Ammon's horn (tissue), 1 donor: ENCODE measurements at regions not wholly inside any gene's neighbourhood (a gene's known extent, or its start where the extent isn't known, plus 50 kb on each side); places are given as distances from the start of the nearest gene placed in this dataset.
"Not testable (repeated sequence)": the region's sequence is repeated elsewhere in the genome, so short reads cannot be mapped to it uniquely, and the experiment has no call there.

Experiments used
- DNase-seq: peaks from one replicate; pipeline ENCODE4 v3.0.0-alpha.2; 2016; ENCODE audit warnings: low spot score

DNA sequence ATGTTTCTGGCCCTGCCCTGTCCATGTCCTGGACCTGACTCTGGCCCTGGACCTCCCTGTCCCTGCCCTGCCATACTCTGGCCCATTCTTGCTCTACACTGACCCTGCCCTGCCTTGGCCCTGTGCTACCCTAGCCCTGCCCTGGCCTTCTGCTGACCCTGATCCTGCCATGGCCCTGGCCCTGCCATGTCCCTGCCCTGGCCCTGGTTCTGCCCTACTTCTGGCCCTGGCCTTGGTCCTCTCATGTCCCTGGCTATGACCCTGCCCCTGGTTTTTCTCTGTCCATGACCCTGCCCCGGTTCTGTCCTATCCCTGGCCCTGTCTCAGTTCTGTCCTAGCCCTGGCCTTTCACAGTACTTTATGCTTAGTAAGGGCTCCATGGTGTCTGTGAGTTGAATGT, 234.5 kb downstream of the GOLGA6L6 start:
- not testable (repeated sequence) for DNase-seq

DNA sequence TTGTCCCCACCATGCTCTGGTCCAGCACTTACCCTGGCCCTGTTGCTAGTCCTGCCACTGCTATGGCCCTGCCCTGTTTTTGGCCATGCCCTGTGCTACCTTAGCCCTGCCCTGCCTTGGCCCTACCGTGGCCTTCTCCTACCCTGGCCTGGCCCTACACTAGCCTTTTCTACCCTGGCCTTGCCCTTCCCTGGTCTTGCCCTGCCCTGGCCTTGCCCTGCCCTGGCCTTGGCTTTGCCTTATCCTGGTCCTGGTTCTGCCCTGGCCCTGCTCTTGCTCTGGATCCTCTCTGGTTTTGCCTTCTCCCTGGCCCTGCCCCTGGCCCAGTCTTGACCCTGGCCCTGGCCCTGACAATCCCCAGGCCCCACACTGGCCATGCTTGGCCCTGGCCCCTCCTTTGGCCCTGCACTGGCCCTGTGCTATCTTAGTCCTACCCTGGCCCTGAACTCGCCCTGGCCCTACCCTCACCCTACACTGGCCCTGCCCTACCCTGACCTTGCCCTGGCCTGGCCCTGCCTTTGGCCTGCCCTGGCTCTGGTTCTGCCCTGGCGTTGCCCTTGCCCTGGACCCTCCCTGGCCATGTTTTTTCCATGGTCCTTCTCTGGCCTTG, 235.0 kb downstream of the GOLGA6L6 start:
- DNase-seq, result not testable (repeated sequence)

DNA sequence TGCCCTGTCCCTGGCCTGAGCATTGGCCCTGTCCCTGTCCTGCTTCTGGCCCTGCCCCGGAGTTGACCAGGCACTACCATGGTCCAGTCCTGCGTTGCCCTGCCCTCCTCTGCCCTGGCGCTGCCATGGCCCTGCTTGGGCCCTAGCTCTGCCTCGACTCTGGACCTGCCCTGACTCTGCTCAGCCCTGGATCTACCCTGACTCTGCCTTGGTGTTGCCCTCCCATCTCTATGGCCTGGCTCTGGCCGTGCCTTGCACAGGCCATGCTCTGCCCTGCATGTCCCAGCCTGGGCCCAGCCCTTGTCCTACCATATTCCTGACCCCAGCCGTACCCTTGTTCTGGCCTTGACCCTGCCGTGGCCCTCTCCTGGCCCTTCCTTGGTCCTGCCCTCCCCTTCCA, 235.7 kb downstream of the GOLGA6L6 start:
- DNase-seq, result not testable (repeated sequence)

DNA sequence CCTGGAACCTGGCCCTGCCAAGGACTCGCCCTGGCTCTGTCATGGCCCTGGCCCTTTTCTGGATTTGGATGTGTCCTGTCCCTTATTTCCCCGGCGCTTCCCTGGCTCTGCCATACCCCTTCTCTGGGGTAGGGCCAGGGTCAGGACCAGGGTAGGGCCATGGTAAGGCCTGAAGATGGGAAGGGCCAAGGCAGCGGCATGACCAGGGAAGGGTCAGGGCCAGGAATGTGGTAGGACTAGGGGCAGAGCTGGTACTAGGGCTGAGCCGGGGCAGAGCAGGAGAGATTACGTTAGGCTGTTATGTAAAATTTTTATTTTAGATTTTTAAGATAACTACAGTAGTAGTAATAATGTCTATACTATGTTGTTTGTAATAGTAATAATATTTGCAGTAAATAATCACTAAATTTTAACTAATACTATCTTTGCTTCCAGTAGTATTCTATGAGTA, 236.6 kb downstream of the GOLGA6L6 start:
- not testable (repeated sequence) for DNase-seq

DNA sequence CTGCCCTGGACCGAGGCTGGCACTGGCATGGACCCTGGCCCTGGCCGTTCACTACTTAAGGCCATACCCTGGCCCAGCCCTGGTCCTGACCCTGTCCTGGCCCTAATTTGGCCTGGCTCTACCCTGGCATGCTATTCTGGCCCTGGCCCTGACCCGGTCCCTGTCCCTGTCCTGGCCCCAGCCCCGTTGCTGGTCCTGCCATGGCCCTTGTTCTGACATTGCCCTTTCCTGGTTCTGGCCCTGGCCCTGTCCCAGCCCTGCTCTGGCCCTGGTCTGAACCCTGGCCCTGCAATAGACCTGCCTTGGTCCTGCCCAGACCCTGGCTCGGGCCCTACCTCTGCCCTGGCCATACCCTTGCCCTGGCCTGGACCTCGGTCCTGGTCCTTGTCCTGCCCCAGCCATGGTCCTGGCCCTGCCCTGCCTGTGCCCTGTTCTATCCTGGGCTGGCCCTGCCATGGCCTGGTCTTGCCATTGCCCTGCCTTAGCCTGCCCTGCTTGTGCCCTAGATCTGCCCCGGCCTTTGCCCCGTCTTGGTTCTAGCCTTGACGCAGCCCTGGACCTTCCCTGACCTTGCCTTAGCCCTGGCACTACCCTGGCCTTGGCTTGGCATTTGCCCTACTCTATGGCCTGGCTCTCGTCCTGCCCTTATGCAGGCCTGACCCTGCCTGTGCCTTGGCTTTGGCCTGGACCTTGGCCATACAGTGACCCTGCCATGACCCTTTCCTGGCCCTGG, 237.2 kb downstream of the GOLGA6L6 start:
- not testable (repeated sequence) for DNase-seq

DNA sequence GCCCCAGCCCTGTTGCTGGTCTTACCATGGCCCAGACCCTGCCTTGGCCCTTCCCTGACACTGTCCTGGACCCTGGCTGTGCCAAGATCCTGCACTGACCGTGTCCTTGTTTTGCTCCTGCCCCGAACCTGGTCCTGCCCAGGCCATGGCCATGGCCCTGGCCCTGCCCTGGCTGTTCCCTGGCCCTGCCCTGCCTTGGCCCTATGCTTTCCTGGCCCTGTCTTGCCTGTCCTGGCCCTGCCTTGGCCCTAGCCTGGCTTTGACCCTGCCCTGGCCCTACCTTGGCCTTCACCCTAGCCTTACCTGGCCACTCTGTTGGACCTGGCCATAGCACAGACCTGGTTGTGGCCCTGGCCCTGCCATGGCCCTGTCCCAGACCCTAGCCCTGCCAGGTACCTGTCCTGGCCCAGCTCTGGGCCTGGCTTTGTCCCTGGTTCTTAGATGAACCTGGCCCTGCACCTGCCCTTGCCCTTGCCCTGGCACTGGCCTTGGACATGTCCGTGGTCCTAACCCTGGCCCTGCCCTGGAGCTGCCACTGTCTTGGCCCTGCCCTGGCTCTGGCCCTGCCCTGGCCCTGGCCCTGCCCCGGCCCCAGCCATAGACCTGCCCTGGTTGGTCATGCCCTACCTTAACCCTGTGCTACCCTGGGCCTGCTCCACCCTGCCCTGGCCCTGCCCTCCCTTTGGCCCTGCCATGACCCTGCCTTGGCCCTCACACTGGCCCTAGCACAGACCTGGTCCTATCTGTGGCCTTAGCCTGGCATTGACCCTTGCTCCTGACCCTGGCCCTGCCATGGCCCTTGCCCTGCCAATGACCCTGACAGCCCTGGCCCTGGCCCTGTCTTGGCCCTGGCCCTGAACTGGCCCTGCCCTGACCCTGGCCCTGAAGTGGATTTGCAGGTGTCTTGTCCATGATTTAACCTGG, 238.1 kb downstream of the GOLGA6L6 start:
- DNase-seq, result not testable (repeated sequence)

DNA sequence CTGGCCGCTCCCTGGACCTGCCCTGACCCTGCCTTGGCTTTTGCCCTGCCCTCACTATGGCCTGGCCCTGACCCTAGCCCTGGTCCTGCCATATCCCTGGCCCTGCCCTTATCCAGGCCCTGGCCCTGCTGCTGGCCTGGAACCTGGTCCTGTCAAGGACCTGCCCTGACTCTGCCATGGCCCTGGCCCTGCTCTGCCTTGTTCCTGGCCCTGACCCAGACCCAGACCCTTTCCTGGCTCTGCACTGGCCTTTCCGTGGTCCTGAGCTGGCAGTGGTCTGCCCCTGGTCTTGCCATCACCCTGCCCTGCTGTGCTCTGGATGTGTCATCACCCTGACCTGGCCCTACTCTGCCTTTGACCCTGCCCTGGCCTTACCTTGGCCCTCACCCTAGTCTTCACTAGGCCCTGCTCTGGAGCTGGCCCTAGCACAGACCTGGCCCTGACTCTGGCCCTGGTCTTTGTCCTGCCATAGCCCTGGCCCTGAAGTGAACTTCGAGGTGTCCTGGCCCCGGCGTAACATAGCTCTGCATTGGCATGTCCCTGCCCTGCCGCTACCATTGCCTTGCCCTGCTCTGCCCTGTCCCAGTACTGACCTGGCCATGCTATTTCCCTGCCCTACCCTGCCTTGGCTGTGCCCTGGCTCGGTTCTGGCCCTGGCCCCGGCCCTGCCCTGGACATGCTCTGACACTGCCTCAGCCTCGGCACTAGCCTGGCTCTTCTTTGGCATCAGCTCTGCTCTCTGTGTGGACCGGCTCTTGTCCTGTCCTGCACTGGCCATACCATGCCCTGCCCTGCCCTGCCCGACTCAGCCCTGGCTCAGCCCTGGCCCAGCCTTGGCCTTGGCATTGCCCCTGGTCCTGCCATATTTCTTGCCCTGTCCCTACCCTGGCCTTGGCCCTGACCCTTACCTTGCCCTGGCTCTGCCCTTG, 239.2 kb downstream of the GOLGA6L6 start:
- DNase-seq, result not testable (repeated sequence)

DNA sequence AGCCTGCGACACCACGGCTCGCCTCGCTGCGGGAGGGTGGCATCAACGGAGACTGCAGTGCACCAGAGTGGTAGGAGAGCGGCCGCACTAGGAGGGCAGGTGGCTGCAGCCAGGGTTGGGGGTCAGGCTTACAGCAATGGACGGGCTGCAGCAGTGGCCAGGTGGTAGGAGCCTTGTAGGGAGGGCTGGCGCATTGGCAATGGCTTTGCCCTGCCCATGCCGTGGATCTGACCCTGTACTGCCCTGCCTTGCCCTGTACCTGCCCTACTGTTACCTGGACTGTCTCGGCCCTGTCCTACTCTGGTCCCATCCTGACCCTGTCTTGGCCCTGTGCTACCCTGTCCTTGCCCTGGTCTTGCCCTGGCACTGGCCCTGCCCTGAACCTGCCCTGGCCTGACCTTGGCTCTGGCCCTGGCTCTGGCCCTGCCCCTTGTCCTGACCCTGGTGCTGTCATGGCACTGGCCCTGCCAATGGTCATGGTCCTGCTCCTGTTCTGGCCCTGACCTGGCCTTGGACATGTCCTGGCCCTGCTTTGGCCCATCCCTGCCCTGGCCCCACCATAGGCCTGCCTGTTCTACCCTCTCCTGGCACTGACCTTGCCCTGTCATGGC, 240.0 kb downstream of the GOLGA6L6 start:
- not testable (repeated sequence) for DNase-seq

DNA sequence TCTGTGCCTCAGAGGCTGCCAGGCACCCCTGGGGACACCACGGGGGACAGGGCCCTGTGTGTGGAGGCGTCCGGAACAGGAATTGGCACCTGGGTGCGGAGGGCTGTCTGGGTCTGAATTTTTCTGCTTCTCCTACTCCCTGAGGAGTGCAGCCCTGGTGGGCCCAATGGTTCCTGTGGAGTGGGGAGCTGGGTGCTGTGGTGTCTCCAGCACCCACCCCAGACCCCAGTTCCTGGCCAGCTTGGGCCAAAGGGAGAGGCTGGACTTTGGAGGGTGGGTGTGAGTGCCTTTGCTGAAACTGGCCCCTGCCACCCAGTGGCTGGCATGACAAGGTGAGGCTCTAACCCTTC, 240.6 kb downstream of the GOLGA6L6 start:
- DNase-seq, result not testable (repeated sequence)

DNA sequence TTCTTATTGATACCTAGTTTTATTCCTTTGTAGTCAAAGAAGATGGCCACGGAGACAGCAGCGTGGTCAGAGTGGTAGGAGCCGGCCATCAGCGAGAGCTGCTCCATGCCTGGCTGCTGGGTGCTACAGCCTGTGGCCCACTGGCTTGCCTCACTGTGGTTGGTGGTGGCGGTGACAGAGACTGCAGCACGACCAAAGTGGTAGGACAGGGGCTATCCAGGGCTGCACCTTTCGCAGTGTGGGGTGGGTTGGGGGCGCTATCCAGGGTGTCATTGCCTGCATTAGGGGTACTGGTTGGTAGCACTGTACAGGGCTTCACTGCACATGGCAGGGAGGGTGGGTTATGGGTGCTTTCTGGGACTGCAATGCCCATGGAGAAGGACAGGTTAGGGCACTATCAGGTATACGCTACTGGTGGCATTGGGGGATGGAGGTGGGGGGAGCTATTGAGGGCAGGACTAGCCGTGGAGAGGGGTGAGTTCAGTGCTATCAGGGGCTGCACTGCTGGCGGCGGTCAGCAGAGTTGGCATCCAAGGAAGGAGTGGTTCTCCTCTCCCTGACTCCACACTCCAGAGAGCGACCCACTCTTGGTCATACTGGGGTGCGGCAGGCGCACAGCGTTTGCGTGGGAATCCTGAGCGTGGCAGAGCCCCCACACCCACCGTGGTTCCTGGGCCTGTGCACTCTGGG, 241.1 kb downstream of the GOLGA6L6 start:
- not testable (repeated sequence) for DNase-seq

DNA sequence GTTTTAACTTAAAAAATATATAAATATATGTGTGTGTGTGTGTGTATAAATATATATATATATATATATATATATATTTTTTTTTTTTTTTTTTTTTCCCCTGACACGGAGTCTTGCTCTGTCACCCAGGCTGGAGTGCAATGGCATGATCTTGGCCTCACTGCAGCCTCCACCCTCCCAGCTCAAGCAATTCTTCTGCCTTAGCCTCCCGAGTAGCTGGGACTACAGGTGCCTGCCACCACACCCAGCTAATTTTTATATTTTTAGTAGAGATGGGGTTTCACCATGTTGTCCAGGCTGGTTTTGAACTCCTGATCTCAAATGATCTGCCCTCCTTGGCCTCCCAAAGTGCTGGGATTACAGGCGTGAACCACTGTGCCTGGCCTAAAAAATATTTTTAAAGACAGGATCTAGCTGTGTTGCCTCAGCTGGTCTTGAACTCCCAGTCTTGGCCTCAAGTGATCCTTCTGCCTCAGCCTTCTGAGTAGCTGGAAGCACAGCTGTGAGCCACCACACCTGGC, 243.9 kb downstream of the GOLGA6L6 start:
- DNase-seq, result not testable (repeated sequence)

DNA sequence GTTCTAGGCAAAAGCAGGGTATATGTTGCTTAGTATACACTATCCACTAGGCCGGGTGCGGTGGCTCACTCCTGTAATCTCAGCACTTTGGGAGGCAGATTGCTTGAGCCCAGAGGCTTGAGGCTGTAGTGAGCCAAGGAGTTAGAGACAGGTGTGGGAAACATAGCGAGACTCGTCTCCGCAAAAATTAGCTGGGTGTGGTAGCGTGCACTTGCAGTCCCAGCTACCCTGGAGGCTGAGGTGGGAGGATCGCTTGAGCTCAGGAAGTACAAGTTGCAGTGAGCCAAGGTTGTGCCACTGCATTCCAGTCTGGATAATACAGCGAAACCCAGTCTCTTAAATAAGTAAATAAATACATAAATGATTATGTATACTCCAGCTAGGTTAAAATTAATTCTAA, 245.3 kb downstream of the GOLGA6L6 start:
- DNase-seq, result not testable (repeated sequence)

DNA sequence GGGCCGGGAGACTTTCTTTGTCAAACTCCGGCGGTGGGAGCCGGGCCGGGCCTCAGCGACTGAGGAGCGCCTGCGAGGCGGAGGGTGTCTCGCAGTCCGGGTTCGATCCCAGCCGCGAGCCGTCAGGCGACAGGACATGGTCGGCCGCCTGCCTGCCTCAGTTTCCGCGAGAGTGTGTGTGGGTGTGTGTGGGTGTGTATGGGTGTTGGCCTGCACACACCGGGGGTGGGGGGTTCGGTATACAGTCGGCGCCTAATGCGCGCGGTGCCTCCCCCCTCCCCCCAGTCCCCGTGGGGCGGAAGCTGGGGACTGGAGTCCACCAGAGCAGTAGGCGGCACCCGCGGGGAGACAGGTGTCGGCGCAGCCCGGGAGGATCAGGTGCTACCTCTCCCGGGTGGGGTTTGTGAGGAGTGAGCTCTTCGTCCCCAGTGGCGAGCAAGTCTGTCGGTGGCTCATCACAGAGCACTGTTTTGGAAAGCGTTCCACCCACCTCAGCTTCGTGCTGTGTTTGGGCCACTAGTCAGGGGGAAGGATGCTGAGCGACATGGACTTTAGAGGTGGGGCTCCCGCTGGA, 246.3 kb downstream of the GOLGA6L6 start:
- DNase-seq, result no peak

DNA sequence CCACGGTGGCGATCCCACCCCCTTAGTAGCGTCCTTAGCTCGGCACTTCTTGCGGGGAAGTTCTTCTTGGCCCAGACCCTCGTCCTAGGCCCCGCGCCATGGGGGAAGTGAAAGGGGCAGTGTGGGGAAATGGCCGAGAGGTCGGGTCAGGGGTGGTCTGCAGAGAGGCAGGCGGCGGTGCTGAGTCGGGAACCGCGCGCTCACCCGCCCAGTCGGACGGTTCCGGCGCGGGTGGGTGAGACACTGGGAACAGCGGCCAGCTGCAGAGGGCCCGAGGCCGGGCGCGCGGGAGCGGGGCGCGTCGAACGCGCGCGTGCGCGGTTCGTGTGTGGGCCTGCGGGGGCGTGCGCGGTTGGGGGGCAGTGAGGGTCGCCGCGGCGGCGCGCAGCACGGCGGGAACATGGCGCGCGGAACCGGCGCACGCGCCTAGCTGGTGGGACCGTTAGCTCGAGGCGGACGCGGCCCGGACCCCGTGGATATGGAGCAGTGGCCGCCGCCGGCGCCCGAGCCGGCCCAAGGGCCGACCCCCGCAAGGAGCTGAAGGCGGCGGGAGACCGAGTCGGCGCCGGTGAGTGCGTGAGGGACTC, 246.9 kb downstream of the GOLGA6L6 start:
- DNase-seq, result no peak

DNA sequence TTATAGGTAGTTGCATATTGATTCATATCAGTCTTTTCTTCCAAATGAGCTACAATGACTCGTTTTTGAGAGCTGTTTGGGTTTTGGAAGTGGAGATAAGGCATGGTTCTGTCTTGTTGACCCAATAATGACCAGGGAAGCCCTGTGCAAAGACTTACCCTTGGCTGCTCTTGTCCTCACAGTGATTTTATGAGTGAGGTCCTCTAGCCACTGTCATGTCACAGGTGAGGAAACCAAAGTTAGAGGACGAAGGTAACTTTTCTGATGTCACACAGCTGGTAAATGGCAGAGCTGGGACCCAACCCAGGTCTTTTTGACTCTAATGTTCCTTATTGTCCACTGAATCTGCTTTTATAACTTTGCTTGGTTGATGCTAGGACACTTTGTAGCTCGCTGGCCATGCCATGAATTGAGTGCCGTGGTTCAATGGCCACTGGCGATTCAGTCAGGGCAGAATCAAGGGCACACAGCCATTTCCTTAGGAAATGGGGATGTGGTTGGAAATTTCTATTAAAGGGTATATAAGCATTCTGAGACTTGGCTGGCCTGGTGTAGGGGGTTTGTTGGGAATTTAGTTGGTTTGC, 249.1 kb downstream of the GOLGA6L6 start:
- not testable (repeated sequence) for DNase-seq

DNA sequence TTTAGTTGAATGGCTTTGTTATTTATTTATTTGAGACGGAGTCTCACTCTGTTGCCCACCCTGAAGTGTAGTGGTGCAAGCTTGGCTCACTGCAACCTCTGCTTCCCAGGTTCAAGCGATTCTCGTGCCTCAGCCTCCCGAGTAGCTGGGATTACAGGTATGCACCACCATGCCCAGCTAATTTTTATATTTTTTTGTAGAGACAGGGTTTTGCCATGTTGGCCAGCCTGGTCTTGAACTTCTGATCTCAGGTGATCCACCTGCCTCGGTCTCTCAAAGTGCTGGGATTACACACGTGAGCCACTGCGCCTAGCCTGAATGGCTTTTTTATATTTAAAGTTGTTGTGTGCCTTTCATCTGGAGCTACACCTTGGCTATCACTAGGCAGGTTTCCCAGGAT, 250.0 kb downstream of the GOLGA6L6 start:
- DNase-seq, result not testable (repeated sequence)

DNA sequence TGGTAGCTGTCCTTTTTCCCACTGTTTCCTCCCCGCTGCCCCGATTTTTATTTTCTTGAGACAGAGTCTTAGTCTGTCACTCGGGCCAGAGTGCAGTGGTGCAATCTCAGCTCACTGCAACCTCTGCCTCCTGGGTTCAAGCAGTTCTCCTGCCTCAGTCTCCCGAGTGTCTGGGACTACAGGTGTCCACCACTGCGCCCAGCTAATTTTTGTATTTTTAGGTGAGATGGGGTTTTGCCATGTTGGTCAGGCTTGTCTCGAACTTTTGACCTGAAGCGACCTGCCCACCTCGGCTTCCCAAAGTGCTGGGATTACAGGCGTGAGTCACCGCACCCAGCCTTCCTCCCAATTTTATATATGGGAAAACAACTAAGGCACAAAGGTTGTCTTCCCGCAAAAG, 251.0 kb downstream of the GOLGA6L6 start:
- not testable (repeated sequence) for DNase-seq

DNA sequence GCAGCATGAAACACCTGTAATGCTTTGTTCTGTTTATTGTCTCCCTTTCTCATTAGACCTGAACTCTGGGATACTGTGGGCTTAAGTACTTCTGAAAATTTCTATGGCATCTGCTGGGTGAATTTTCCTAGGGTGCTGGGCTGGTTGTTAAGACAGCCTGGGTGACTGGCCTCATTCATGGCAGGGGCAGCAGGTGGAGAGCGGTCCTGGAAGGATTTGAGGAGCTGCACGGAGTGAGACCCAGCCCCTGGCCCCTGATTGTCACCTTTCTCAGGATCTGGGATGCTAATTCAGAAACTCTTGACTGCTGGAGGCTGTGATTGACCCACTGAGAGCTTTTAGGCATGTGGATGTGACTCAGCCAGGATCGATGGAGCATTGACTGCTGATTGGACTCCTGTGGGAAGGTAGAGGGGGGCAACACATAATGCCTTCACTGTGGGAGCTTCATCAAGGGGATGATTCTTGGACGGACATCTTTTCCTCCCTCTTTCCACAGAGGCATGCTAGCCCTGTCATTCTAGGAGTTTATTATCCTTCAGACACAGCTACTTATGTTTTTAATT, 252.0 kb downstream of the GOLGA6L6 start:
- DNase-seq, result not testable (repeated sequence)
